H54 (cell line): ENCODE measurements at regions not wholly inside any gene's neighbourhood (a gene's known extent, or its start where the extent isn't known, plus 50 kb on each side); places are given as distances from the start of the nearest gene placed in this dataset.
"Not testable (repeated sequence)": the region's sequence is repeated elsewhere in the genome, so short reads cannot be mapped to it uniquely, and the experiment has no call there.

ENCODE experiments used
- DNase-seq: peaks from one replicate; pipeline ENCODE4 v3.0.0; 2011; ENCODE audit warnings: low spot score, mixed read lengths; ENCODE audit not compliant: insufficient read length
- FAIRE-seq: peaks from 3 replicates; lab custom pipeline; 2011; peaks lifted over from hg19 to GRCh38; lab: Jason Lieb, UNC
- POLR2A ChIP-seq: IDR thresholded peaks from 2 replicates; pipeline ENCODE4 v1.6.1; 2011; ENCODE audit warnings: low read depth, mild to moderate bottlenecking, low read length

- TF ChIP-seq POLR2A: no peak
- FAIRE-seq: no peak
- DNase-seq: no peak
These were observed 274.2 kb upstream of the SOX9 start for GRCh38 chr17:71846561-71847110.

DNA sequence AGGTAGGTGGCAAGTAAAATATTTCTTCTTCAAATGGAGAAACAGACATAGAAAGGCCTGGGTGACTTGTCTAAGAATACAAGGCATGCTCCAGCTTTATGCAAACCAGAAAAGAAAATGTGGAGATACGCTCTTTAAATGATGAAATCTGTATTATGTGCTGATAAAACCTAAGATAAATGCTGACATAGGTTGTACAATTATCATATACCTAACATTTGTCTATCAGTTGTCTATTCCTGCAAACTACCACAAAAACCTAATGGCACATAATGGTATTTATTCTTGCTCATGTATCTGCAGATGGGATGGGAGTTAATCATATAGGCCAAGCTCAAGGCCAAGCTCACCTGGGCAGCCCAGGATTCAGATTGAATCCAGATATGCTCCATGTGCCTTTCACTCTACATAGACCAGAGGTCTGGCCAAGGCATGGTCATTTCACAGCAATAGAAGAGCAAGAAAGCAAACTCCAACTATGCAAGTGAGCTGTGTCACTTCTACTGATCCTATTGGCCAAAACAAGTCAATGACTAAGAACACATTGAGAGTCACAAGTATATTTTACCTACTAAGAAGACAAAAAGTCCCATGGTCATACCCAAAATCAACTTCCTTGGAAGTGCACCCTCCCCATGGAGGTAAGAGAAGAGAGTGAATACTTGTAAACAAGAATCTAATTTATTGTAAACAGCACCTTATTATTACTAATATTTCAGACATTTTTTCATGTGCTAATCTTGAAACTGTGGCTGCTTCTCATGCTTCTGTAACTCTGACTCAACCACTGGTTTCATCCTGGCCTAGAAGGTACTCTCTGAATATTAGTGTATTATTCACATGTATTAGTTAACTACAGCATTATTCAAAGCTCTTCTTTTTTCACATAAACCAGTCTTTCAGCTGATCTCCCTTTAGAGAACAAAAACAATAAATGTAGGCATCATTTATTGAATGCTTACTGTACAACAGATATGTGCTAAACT, 270.7 kb upstream of the SOX9 start:
- no peak for FAIRE-seq
- TF ChIP-seq POLR2A: no peak
- DNase-seq: no peak

- FAIRE-seq (peak; percentile 23), DNase-seq (no peak)
- TF ChIP-seq POLR2A: no peak
These were observed 270.0 kb upstream of the SOX9 start for GRCh38 chr17:71850812-71851211.

GRCh38 chr17:71855010-71855409, 265.8 kb upstream of the SOX9 start:
- TF ChIP-seq POLR2A: no peak

DNA sequence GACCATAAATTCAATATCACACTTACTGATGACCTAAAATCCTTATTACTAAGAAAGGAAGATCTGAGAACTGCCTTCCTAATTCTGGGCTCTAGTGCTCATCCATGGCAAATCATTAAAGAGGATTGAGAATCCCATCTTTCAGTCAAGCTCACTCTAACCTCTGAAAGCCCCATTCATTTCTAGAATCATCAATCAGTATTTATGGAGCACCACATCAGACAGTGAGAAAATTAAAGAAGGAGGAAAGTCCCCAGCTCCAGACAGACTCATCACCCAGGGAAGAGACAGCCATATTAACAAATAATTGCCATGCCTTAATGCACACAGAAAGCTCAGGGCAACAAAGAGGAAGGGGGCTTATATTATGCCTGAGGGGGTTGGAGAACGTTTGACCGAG, 256.1 kb upstream of the SOX9 start:
- FAIRE-seq (no peak), DNase-seq (no peak)
- no peak for TF ChIP-seq POLR2A

More at GRCh38 chr17:71855010-71855409, 265.8 kb upstream of the SOX9 start:
- DNase-seq (no peak), FAIRE-seq (no peak)

DNA sequence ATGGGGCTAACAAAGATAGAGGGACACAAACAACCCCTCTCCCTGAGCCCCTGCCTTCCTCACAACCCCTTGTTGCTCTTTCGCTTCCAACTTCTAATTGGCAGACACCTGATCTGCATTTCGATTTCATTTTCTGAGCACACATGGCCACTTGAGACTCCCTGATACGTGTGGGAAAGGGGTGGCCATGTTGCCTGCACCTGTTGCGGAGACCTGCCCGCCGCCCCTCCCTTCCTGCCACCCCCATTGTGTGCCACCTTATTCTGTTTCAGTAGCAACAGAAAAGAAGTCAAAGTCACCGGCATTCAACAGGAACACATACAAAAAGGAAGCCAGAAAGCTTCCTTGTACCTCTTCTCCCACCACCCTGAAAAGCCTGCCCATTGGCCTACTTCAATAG, 254.7 kb upstream of the SOX9 start:
- DNase-seq: no peak
- no peak for TF ChIP-seq POLR2A
- FAIRE-seq: no peak

DNA sequence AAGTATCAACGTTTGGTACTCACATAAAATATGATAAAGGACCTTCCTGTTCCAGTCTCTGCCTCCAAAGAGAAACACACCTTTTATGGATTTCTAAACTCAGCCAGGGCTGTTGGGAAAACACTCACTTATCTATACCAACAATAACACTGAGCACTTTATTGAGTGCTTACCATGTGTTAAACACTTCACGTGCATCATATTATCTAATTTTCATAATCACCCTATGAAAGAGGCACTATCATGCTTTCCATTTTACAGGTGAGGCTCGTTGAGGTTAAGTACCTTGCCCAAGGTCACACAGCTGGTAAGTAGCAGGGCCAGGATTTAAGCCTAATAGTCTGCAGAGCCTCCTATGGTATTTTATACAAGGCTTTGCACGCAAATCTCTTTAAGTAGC, 251.5 kb upstream of the SOX9 start:
- no peak for TF ChIP-seq POLR2A
- FAIRE-seq (no peak), DNase-seq (no peak)

GRCh38 chr17:71869841-71870545, 250.8 kb upstream of the SOX9 start:
- no peak for TF ChIP-seq POLR2A
- DNase-seq (no peak), FAIRE-seq (peak; percentile 23)

GRCh38 chr17:71870546-71870862, 250.3 kb upstream of the SOX9 start:
- no peak for FAIRE-seq
- TF ChIP-seq POLR2A: no peak
- DNase-seq: no peak

DNA sequence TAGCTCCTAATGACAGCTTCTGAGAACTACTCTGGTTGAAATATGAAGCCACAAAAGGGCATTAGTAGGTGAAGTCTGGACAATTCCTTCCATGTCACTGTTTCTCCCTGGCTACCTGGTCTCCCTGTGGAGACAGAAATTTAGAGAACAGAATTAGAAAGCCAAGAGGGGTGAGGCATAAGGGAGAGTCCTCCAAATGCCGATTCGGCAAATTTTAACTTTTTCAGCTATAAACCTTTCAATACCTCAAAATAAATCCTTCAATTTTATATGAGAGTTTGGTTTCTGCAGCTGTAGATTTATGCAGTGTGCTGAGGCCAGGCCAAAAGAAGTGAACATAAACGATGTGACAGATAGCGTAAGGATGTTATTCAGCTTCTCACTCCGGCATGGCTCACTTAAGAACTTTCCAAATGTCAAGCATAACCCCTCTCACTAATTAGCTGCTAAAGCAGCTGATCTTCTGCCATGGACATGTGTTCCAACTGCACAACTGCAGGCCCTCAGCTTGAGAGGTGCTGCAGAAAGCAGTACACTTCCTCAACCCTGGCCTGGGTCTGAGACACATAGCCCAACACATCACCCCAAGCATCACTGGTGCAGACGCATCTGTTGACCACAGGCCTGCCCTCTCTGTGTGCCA, 247.9 kb upstream of the SOX9 start:
- DNase-seq (no peak), FAIRE-seq (no peak)
- TF ChIP-seq POLR2A: no peak

- FAIRE-seq, DNase-seq: not testable (repeated sequence)
These were observed 246.0 kb upstream of the SOX9 start for GRCh38 chr17:71874773-71875172.

DNA sequence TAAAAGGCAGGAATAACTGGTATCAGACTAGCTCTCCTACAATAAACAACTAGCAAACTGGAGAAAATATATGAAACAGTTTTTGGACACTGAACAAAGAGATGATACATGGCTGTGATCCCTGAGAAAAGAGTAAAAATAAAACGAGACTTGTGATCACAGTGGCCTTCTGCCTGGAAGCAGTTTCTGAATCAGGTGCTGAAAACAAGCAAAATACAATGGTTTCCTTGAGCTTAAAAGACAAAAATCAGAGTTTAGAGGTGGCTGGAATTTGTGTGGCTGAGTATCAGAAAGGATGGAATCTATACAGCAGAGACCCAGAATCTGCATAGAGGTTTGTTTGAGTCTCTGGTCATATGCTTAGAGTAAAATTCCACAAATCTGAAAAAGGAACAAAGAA, 242.5 kb upstream of the SOX9 start:
- no peak for TF ChIP-seq POLR2A
- FAIRE-seq (no peak), DNase-seq (no peak)

GRCh38 chr17:71878998-71879397, 241.8 kb upstream of the SOX9 start:
- no peak for TF ChIP-seq POLR2A
- DNase-seq: no peak
- FAIRE-seq: no peak

GRCh38 chr17:71881041-71881440, 239.8 kb upstream of the SOX9 start:
- no peak for FAIRE-seq

DNA sequence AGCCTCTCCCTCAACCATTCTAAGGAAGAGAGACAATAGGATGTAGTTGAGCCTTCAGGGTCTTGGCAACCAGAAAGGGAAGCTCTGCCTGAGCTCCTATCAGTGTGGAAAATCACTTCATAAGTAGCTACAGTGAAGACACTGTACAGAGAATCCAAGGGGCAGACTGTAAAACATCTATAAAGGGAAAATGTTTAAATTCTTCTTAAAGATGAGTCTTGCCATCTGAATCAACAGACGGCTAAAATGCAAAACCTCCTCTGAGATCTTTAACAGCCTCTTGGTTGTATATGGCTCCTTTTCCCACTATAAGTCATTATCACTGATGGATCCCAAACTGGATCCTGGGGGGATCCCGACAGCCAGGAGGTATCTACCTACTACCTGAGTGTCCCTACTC, 239.2 kb upstream of the SOX9 start:
- DNase-seq (no peak), FAIRE-seq (no peak)
- no peak for TF ChIP-seq POLR2A

More at GRCh38 chr17:71881041-71881440, 239.8 kb upstream of the SOX9 start:
- no peak for TF ChIP-seq POLR2A
- DNase-seq: no peak
